ENCODE measurements at regions not wholly inside any gene's neighbourhood (a gene's known extent, or its start where the extent isn't known, plus 50 kb on each side); places are given as distances from the start of the nearest gene placed in this dataset.
"Not testable (repeated sequence)": the region's sequence is repeated elsewhere in the genome, so short reads cannot be mapped to it uniquely, and the experiment has no call there.

DNA sequence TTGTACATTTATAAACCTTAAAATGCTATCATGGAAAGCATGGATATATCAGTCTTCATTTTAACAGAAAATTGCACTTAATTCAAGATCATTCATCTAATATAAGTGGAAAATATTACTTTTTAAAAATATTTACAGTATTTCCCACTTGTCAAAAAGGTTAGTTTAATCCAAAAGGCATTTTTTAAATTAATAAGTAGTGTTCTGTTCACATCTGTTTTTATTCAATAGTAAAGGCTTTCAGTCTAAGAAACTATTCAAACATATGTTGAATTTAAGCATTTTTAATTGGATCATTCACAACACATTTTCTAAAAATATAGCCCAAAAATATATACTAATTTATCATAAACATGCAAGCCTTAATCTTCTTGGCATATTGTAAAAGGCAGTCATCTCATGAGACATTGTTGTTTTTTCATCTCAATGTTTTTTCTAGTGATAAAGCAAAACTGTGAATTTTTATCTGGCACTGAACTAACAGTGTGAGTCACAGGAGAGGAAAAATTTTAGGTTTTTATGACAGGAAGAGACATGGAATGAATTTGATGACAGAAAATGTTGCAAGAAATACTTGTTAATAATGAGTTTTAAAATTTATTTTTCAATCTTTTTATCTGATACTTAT lies 1642.5 kb upstream of the TMEFF2 start:
- Histone ChIP-seq H3K4me1 (replicated peaks in 1 of 2) (no peaks in the 10 kb centered on the region), H3K27ac (no peak overlapping the region), H3K4me3 (no peak overlapping the region)
- no peak for ATAC-seq (replicated peaks in 6 of 8)
- in situ Hi-C loops (cut with MboI; ENCODE audit: low pct_unique_long_range_greater_than_20kb in 2 of 9, low sequenced_read_pairs in 9 of 9, unreplicated experiment in 9 of 9) = no loop called here

DNA sequence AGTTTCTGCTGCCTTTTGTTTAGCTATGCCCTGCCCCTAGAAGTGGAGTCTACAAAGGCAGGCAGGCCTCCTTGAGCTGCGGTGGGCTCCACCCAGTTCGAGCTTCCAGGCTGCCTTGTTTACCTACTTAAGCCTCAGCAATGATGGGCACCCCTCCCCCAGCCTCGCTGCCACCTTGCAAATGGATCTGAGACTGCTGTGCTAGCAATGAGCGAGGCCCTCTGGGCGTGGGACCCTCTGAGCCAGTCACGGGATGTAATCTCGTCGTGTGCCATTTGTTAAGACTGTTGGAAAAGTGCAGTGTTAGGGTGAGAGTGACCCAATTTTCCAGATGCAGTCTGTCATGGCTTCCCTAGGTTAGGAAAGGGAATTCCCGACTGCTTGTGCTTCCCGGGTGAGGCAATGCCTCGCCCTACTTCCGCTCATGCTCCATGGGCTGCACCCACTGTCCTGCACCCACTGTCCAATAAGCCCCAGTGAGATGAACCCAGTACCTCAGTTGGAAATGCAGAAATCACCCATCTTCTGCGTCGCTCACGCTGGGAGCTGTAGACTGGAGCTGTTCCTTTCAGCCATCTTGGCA lies 1641.8 kb upstream of the TMEFF2 start:
- H3K4me1 ChIP-seq (replicated peaks in 1 of 2); H3K27ac ChIP-seq; in situ Hi-C loops (cut with MboI; ENCODE audit: low pct_unique_long_range_greater_than_20kb in 2 of 9, low sequenced_read_pairs in 9 of 9, unreplicated experiment in 9 of 9); H3K4me3 ChIP-seq; ATAC-seq (replicated peaks in 6 of 8): not testable (repeated sequence)
- 50 to 100% (median 95%) methylated on average over 1 to 10 of the region's 15 CpGs; no CpG with 5 or more reads in 1 of the 10 experiments for WGBS, 10 experiments

DNA sequence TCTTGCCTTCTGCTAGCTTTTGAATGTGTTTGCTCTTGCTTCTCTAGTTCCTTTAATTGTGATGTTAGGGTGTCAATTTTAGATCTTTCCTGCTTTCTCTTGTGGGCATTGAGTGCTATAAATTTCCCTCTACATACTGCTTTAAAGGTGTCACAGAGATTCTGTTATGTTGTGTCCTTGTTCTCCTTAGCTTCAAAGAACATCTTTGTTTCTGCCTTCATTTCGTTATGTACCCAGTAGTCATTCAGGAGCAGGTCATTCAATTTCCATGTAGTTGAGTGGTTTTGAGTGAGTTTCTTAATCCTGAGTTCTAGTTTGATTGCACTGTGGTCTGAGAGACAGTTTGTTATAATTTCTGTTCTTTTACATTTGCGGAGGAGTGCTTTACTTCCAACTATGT lies 1639.2 kb upstream of the TMEFF2 start:
- H3K4me1 ChIP-seq (replicated peaks in 1 of 2); ATAC-seq (replicated peaks in 6 of 8); in situ Hi-C loops (cut with MboI; ENCODE audit: low pct_unique_long_range_greater_than_20kb in 2 of 9, low sequenced_read_pairs in 9 of 9, unreplicated experiment in 9 of 9); H3K27ac ChIP-seq; H3K4me3 ChIP-seq: not testable (repeated sequence)
- WGBS, 10 experiments = 0% methylated on average over 1 of the region's 2 CpGs; no CpG with 5 or more reads in 9 of the 10 experiments

DNA sequence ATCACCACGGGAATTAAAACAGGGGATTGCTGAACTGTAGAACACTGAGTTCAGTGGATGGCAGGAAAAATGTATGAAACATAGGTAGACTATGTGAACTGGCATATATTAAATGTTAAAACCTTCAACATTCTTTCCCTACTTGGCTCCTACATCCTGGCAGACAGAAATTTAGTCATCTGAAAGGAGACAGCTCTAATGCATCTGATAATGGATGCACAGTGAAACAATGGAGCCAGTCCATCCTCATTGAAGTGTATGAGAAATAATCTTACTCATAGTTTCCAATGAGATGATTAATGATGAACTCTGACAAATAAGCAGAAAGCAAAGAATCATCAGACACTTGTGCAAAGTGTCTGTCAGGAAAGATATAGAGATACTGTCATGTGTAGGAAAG lies 1629.7 kb upstream of the TMEFF2 start:
- peak in 2 of 8 experiments; percentile 12 to 16 for ATAC-seq (replicated peaks in 6 of 8)
- 0 to 71% (median 43%) methylated on average over 1 of the region's 1 CpG; no CpG with 5 or more reads in 2 of the 10 experiments for WGBS, 10 experiments
- no peak overlapping the region for H3K4me3 ChIP-seq
- H3K27ac ChIP-seq = no peak overlapping the region
- in situ Hi-C loops (cut with MboI; ENCODE audit: low pct_unique_long_range_greater_than_20kb in 2 of 9, low sequenced_read_pairs in 9 of 9, unreplicated experiment in 9 of 9) = no loop called here
- H3K4me1 ChIP-seq (replicated peaks in 1 of 2) = no peaks in the 10 kb centered on the region

DNA sequence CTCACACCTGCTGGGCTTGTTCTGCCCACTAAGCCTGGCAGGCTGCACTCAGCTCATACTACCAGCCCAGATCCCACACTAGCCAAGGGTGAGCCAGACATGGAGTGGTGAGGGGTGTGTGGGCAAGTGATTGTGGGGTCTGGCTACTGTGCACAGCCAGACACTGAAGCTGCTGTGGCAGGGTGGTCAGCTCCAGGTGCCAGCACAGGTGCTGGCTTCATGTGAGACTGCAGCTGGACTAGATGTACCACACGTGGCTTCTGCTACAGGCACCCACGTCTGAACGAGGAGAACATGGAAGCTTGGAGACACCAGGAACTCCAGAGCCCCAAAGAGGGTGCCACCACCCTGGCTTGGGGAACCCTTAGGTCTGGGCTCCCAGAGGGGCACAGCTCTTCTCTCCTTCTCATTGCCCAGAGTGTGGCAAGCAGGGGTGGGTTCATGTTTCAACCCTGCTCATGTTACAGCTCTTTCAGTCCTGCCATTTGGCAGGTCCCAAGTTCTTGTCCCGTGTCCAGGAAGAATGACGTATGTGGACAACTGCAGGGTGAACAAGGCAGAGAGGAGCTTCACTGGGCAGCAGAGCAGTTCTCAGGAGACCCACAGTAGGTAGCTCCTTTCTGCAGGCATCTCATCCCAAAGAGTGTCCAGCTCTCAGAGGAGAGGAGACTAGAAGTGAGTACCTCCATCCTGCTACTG lies 1624.2 kb upstream of the TMEFF2 start:
- 83 to 100% (median 90%) methylated on average over 1 to 2 of the region's 5 CpGs; no CpG with 5 or more reads in 7 of the 10 experiments for WGBS, 10 experiments
- no peak overlapping the region for H3K27ac ChIP-seq
- no peak overlapping the region for H3K4me3 ChIP-seq
- in situ Hi-C loops (cut with MboI; ENCODE audit: low pct_unique_long_range_greater_than_20kb in 2 of 9, low sequenced_read_pairs in 9 of 9, unreplicated experiment in 9 of 9) = no loop called here
- peaks cover 0 to 8% of the 10 kb centered on the region in 2 donors for H3K4me1 ChIP-seq (replicated peaks in 1 of 2)
- no peak for ATAC-seq (replicated peaks in 6 of 8)

DNA sequence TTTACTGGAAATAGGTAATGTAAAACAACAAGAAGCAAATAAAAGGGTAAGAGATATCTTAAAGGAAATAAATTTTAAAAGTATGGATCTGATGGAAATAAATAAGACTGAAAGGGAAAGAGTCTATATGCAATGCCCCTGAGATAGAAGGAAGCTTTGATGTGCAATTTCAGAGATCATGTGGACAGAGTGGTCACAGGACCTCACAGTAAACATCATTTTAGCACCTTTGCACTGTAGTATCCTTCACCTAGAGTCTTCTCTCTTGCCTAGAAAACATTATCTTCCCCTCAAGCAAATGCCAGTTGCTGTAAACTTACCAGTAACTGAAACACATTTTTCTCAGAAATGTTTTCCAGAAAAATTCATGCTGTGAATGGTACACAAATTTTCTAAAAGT lies 1621.3 kb upstream of the TMEFF2 start:
- H3K4me1 ChIP-seq (replicated peaks in 1 of 2) = peaks cover 0 to 8% of the 10 kb centered on the region in 2 donors
- no peak overlapping the region for H3K4me3 ChIP-seq
- in situ Hi-C loops (cut with MboI; ENCODE audit: low pct_unique_long_range_greater_than_20kb in 2 of 9, low sequenced_read_pairs in 9 of 9, unreplicated experiment in 9 of 9) = no loop called here
- no peak for ATAC-seq (replicated peaks in 6 of 8)
- H3K27ac ChIP-seq = no peak overlapping the region

DNA sequence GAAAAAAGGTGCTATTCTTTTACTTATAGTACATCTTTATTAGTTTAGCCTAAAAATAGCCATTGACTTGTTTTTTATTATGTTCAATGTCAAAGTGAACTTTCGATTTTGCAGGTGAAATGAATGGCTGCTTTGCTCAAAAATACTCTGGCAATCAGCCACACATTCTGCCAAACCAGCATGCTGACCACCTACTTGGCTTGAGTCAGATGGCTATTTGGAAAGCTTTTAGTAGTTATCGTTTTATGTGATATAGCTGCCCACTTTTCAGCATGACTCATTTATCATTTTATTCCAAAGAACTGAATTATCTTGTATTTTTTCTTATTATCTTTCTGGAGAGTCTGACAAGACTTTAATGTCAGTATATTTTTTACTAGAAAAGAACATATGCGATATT lies 1615.8 kb upstream of the TMEFF2 start:
- in situ Hi-C loops (cut with MboI; ENCODE audit: low pct_unique_long_range_greater_than_20kb in 2 of 9, low sequenced_read_pairs in 9 of 9, unreplicated experiment in 9 of 9) = no loop called here
- 56 to 100% (median 65%) methylated on average over 1 to 3 of the region's 3 CpGs for WGBS, 10 experiments

DNA sequence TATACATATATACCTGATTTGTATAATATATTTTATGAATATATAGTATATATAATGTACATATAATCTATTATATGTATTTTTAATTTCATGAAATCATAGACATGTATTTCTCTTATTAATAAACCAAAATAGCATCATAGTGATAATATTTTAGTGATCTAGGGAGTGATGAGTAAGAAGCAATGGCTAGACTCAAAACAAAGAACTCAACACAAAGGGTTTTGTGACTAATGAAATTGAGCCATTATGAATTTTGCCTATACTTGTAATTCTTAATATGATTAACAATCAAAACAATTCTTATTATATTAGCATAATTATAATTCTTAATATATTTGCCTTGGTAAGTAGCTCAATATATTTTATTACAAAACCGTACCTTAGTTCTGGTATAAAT lies 1614.1 kb upstream of the TMEFF2 start:
- 50 to 100% (median 92%) methylated on average over 1 of the region's 1 CpG; no CpG with 5 or more reads in 3 of the 10 experiments for WGBS, 10 experiments
- peaks cover 0 to 8% of the 10 kb centered on the region in 2 donors for H3K4me1 ChIP-seq (replicated peaks in 1 of 2)

More for the DNA sequence above, 1615.8 kb upstream of the TMEFF2 start:
- no peak for ATAC-seq (replicated peaks in 6 of 8)
- Histone ChIP-seq H3K4me1 (replicated peaks in 1 of 2) (peaks cover 0 to 12% of the 10 kb centered on the region in 2 donors), H3K27ac (no peak overlapping the region), H3K4me3 (no peak overlapping the region)

DNA sequence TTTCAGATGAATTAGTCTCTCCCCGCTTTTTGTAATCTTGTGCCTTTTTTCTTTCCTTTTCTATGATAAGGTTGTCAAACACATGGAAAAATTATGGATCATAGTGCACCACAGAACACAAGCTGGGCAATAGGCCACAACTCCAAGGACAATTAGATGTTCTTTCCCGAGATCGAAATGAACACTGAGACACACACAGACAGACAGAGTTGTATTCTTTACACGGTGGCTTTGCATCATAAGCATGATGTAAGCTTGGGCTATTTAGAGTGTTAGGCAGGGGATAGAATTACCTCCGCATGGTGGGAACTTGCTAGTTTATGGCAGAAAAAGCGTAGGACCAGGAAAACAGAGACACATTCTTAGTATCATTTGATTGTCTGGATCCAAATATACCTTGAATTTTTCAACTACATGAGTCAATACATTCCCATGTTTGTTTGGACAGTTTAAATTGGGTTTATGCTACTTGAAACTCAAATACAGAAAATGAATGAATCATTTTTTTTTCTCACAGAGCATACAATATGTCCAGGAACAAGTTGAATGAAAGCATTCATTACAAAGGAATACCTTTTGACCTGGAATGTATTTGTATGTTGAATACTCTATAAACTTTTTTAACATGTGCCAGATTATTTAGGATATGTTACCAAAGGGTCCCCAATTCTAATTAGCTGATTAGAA lies 1611.5 kb upstream of the TMEFF2 start:
- H3K27ac ChIP-seq = no peak overlapping the region

More for the DNA sequence above, 1614.1 kb upstream of the TMEFF2 start:
- ATAC-seq (replicated peaks in 6 of 8) = no peak
- in situ Hi-C loops (cut with MboI; ENCODE audit: low pct_unique_long_range_greater_than_20kb in 2 of 9, low sequenced_read_pairs in 9 of 9, unreplicated experiment in 9 of 9) = no loop called here
- Histone ChIP-seq H3K4me3 (no peak overlapping the region), H3K27ac (no peak overlapping the region)

DNA sequence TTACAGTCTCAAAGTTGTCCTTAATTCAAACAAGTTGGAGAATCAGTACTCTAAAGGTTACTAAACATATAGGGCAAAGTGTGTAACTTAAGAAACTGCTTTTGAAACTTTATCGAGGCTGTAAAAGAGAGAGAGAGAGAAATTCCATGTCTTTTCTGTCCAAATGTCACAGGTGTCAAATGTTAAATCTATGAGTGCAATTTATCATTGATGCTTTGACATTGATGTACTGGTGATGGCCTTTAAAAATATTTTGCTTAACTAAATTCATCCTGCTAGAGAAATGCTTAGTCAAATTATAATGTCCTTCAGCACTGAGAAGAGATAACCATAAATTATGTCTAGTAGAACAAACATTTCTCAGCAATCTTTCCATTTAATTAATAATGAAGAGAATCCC lies 1602.1 kb upstream of the TMEFF2 start:
- peak in 1 of 8 experiments; percentile 41 for ATAC-seq (replicated peaks in 6 of 8)
- no peaks in the 10 kb centered on the region for H3K4me1 ChIP-seq (replicated peaks in 1 of 2)
- in situ Hi-C loops (cut with MboI; ENCODE audit: low pct_unique_long_range_greater_than_20kb in 2 of 9, low sequenced_read_pairs in 9 of 9, unreplicated experiment in 9 of 9) = no loop called here
- no peak overlapping the region for H3K4me3 ChIP-seq
- no peak overlapping the region for H3K27ac ChIP-seq
- 0 to 100% (median 93%) methylated on average over 1 of the region's 1 CpG; no CpG with 5 or more reads in 2 of the 10 experiments for WGBS, 10 experiments

More for the DNA sequence above, 1611.5 kb upstream of the TMEFF2 start:
- WGBS, 10 experiments = 36 to 95% (median 71%) methylated on average over 2 to 5 of the region's 6 CpGs; no CpG with 5 or more reads in 2 of the 10 experiments
- Histone ChIP-seq H3K4me3 (no peak overlapping the region), H3K4me1 (replicated peaks in 1 of 2) (peaks cover 0 to 8% of the 10 kb centered on the region in 2 donors)
- peak in 4 of 8 experiments; percentile 51 to 99 (median 84) for ATAC-seq (replicated peaks in 6 of 8)
- in situ Hi-C loops (cut with MboI; ENCODE audit: low pct_unique_long_range_greater_than_20kb in 2 of 9, low sequenced_read_pairs in 9 of 9, unreplicated experiment in 9 of 9) = no loop called here

DNA sequence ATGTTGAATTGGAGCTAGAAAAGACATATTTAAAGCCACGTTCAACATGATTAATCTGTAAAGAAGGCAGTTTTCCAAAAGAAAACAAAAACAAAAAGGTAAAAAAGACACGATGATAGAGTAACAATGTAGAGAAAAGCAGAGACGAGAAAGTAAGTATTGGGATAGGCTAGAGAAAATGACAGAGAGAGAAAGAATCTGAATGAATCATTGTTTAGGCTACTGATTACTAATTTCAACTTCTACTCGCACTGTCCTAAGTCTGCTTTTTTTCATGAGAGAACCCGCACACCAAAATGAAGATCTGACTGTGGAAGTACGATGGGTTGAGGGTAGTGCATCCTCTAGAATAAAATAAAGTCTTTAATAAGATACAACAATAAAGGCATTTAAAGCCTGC lies 1599.2 kb upstream of the TMEFF2 start:
- in situ Hi-C loops (cut with MboI; ENCODE audit: low pct_unique_long_range_greater_than_20kb in 2 of 9, low sequenced_read_pairs in 9 of 9, unreplicated experiment in 9 of 9) = no loop called here
- H3K27ac ChIP-seq = no peak overlapping the region
- WGBS, 10 experiments = 7 to 87% (median 64%) methylated on average over 3 to 6 of the region's 6 CpGs
- no peak overlapping the region for H3K4me3 ChIP-seq
- no peak for ATAC-seq (replicated peaks in 6 of 8)
- H3K4me1 ChIP-seq (replicated peaks in 1 of 2) = no peaks in the 10 kb centered on the region

DNA sequence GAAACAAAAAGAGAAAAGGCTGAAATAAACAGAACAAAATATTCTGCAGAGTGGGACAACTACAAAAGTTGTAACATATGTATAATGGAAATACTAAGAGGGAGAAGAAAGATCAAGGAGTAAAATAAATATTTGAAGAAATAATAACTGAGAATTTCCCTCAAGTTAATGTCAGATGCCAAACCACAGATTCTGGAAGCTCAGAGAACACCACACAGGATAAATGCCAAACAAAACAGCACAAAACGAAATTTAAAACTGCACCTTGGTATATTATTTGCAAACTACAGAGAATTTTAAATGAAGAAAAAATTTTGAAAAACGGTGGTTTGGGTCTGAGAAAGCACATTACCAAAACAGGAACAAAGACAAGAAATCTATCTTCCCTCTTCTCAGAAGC lies 1588.9 kb upstream of the TMEFF2 start:
- in situ Hi-C loops (cut with MboI; ENCODE audit: low pct_unique_long_range_greater_than_20kb in 2 of 9, low sequenced_read_pairs in 9 of 9, unreplicated experiment in 9 of 9) = no loop called here
- no peaks in the 10 kb centered on the region for H3K4me1 ChIP-seq (replicated peaks in 1 of 2)
- H3K27ac ChIP-seq = no peak overlapping the region
- WGBS, 10 experiments = 0 to 100% (median 57%) methylated on average over 1 to 2 of the region's 2 CpGs
- ATAC-seq (replicated peaks in 6 of 8) = no peak
- H3K4me3 ChIP-seq = no peak overlapping the region

DNA sequence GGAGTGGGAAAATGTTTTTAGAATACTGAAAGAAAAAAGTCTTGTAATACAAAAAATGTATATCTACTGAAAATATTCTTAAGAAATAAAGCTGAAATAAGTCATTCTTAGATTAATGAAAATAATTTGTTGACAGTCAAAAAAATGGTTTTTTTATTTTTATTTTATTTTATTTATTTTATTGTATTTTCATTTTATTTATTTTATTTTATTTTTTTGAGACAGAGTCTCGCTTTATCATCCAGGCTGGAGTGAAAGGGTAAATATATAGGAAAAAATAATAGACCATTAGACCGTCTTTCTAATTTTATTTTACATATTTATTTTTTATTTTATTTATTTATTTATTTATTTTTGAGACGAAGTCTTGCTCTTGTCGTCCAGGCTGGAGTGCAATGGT lies 1583.6 kb upstream of the TMEFF2 start:
- 24 to 98% (median 95%) methylated on average over 2 to 4 of the region's 4 CpGs; no CpG with 5 or more reads in 1 of the 10 experiments for WGBS, 10 experiments

More for the DNA sequence above, 1583.6 kb upstream of the TMEFF2 start:
- in situ Hi-C loops (cut with MboI; ENCODE audit: low pct_unique_long_range_greater_than_20kb in 2 of 9, low sequenced_read_pairs in 9 of 9, unreplicated experiment in 9 of 9) = no loop called here
- H3K27ac ChIP-seq = no peak overlapping the region
- no peak overlapping the region for H3K4me3 ChIP-seq
- ATAC-seq (replicated peaks in 6 of 8) = no peak
- H3K4me1 ChIP-seq (replicated peaks in 1 of 2) = no peaks in the 10 kb centered on the region

Measured in motor neuron (in vitro differentiated cells).